ENCODE measurements at regions not wholly inside any gene's neighbourhood (a gene's known extent, or its start where the extent isn't known, plus 50 kb on each side); places are given as distances from the start of the nearest gene placed in this dataset.

DNA sequence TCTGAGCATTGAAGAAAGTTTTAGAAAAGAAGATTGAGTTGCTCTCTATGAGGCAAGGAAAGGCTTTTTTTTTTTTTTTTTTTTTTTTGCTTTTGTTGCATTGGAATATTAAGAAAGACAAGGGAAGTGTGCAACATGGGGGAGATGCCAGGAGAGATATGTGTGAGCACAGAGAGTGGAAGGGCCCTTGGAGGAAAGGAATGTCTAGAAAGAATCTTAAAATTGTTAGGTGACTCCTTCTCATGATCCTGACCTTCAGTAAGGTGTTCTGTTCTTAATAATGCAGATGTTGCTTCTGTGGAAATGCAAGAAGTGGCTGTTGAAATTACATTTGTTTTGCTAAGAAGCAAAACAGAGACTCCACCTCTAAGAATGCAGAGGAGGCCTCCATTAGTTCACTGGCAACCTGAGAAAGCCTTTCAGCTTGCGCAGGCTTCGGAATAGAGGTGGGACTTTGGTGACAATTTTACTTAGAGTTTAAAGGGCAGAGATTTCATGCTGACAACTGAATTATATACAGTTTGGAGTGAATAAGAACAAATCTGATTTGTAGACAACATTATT lies 118.0 kb upstream of the ASCC3 start:
- Histone ChIP-seq H3K4me1 (ENCODE audit: low read depth) (peaks cover 6% of the 10 kb centered on the region), H3K36me3 (ENCODE audit: low read depth) (no peaks in the 10 kb centered on the region), H3K9me3 (peaks cover 5% of the 10 kb centered on the region), H3K4me3 (no peak overlapping the region)
- TF ChIP-seq, protein P1, sequence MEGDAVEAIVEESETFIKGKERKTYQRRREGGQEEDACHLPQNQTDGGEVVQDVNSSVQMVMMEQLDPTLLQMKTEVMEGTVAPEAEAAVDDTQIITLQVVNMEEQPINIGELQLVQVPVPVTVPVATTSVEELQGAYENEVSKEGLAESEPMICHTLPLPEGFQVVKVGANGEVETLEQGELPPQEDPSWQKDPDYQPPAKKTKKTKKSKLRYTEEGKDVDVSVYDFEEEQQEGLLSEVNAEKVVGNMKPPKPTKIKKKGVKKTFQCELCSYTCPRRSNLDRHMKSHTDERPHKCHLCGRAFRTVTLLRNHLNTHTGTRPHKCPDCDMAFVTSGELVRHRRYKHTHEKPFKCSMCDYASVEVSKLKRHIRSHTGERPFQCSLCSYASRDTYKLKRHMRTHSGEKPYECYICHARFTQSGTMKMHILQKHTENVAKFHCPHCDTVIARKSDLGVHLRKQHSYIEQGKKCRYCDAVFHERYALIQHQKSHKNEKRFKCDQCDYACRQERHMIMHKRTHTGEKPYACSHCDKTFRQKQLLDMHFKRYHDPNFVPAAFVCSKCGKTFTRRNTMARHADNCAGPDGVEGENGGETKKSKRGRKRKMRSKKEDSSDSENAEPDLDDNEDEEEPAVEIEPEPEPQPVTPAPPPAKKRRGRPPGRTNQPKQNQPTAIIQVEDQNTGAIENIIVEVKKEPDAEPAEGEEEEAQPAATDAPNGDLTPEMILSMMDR (IDR thresholded peaks at IDR 0.05): no peak
- intact Hi-C loops (cut with DNase I, micrococcal nuclease): no loop called here
- ATAC-seq (no peak), DNase-seq (no peak)

DNA sequence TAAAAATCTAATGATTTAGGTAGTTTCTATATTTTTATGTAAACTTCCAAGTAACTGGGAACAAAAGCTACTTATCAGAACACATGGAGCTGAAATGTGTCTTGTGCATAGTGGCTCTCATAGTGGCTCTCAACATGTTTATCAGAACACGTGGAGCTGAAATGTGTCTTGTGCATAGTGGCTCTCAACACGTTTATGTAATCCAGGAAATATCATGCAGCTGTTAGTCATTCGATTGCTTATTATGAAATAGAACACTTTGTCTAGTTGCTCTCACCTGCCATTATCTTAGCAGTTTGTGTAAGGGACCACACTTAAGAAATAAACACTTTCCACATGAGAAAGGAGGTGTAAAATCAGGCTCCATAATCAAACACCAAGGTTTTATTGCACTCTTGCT lies 119.2 kb upstream of the ASCC3 start:
- Histone ChIP-seq H3K9me3 (peaks cover 5% of the 10 kb centered on the region), H3K4me3 (no peak overlapping the region), H3K4me1 (ENCODE audit: low read depth) (peaks cover 6% of the 10 kb centered on the region), H3K36me3 (ENCODE audit: low read depth) (no peaks in the 10 kb centered on the region)
- DNase-seq (peak in 1 of 3 donors; percentile 4), ATAC-seq (peak; percentile 87)
- TF ChIP-seq, protein P1 (IDR thresholded peaks at IDR 0.05): no peak
- intact Hi-C loops (cut with DNase I, micrococcal nuclease): no loop called here

DNA sequence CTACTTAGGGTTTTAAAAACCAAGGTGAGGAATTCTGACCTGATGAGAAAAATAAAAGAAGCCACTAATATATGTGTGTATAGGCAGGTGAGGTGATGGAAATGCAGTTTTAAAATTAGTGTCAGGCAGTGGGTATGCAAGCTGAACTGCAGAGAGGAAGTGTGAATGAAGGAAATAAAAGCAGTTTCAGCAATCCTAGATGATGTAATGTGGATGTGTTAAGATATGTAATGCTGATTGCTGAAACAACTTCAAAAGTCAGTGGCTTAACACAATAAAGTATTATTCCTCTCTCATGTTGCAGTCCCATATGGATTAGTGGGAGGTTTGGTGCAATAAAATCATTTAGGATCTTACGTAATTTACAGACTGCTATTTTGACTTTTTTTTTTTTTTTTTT lies 119.9 kb upstream of the ASCC3 start:
- intact Hi-C loops (cut with DNase I, micrococcal nuclease): no loop called here
- Histone ChIP-seq H3K36me3 (ENCODE audit: low read depth) (no peaks in the 10 kb centered on the region), H3K4me1 (ENCODE audit: low read depth) (peaks cover 6% of the 10 kb centered on the region), H3K9me3 (peaks cover 5% of the 10 kb centered on the region), H3K4me3 (no peak overlapping the region)
- no peak for DNase-seq
- ATAC-seq: peak; percentile 90
- TF ChIP-seq, protein P1 (IDR thresholded peaks at IDR 0.05): no peak

DNA sequence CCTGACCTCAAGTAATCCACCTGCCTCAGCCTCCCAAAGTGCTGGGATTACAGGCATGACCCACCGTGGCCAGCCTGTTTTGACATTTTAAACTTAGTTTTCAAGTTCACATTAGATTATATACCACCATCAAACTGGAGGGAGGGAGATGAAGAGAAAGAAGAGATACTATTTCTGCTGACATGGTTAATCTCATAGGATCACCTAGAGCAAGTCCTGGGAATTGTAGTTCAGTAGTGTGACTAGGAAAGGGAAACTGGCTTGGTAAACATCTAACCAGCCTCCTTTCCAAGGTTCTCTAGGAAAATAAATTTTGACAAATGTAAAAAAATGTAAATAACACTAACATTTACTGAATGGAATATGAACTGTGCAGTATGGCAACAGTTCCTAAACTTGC lies 120.5 kb upstream of the ASCC3 start:
- intact Hi-C loops (cut with DNase I, micrococcal nuclease): no loop called here
- TF ChIP-seq, protein P1 (IDR thresholded peaks at IDR 0.05): no peak
- Histone ChIP-seq H3K9me3 (peaks cover 5% of the 10 kb centered on the region), H3K4me1 (ENCODE audit: low read depth) (peaks cover 6% of the 10 kb centered on the region), H3K36me3 (ENCODE audit: low read depth) (no peaks in the 10 kb centered on the region), H3K4me3 (no peak overlapping the region)
- ATAC-seq (no peak), DNase-seq (no peak)

DNA sequence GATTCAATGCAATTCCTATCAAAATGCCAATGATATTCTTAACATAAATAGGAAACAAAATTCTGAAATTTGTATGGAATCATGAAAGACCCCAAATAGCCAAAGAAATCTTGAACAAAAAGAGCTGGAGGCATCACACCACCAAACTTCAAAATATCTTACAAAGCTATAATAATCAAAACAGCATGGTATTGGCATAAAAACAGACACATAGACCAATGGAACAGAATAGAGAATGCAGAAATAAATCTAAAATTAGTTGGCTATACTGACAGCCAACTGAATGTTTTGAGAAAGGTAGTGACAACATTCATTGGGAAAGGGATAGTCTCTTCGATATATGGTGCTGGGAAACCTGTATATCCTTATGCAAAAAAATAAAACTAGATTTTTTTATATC lies 121.9 kb upstream of the ASCC3 start:
- Histone ChIP-seq H3K4me1 (ENCODE audit: low read depth) (peaks cover 6% of the 10 kb centered on the region), H3K9me3 (peaks cover 5% of the 10 kb centered on the region), H3K4me3 (no peak overlapping the region), H3K36me3 (ENCODE audit: low read depth) (no peaks in the 10 kb centered on the region)
- no peak for ATAC-seq
- no peak for DNase-seq
- TF ChIP-seq, protein P1 (IDR thresholded peaks at IDR 0.05): no peak
- intact Hi-C loops (cut with DNase I, micrococcal nuclease): no loop called here

DNA sequence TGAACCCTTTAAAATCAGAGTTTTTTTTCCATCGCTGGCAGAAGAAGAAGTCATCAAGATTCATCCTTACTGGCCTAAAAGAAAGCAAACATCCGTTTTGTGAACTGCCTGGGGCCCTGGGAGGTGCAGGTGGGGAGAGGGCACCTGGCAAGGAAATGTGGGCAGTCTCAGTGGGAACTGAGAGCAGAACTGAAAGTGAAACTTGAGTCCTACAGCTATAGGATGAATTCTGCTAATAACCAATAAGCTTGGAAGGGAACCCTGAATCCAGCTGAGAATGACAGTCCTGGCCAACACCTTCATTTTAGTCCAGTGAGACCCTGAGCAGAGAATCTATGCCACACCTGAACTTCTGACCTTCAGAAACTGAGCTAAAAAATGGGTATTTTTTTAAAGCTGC lies 130.1 kb upstream of the ASCC3 start:
- Histone ChIP-seq H3K36me3 (ENCODE audit: low read depth) (no peaks in the 10 kb centered on the region), H3K9me3 (no peaks in the 10 kb centered on the region), H3K4me1 (ENCODE audit: low read depth) (no peaks in the 10 kb centered on the region), H3K4me3 (no peak overlapping the region)
- TF ChIP-seq, protein P1 (IDR thresholded peaks at IDR 0.05): no peak
- intact Hi-C loops (cut with DNase I, micrococcal nuclease): no loop called here
- peak; percentile 71 for ATAC-seq
- DNase-seq: peak in 1 of 3 donors; percentile 14

All from mucosa of descending colon (tissue), 3 donors.